HepG2 (cell line): ENCODE measurements at regions not wholly inside any gene's neighbourhood (a gene's known extent, or its start where the extent isn't known, plus 50 kb on each side); places are given as distances from the start of the nearest gene placed in this dataset.

Experiments
- ATAC-seq: fragments of 200-7000 bp; cut with Tn5 transposase; 3 replicates; pipeline ENCODE4 v1.9.1; 2020; ENCODE audit warnings: mild to moderate bottlenecking, moderate library complexity
- BruUV-seq: library from RNA; stranded (reverse); fragments of 400-500 nt; replicated peaks from 2 replicates; lab custom pipeline; 2021; lab: Mats Ljungman, UMichigan
- CTCF ChIA-PET: fragments of 300-600 bp; formaldehyde crosslinking; extraction: SDS; loops from one replicate; lab custom pipeline; 2021; ENCODE audit warnings: low total read pairs, inconsistent platforms, low intra/inter-chr PET ratio; lab: Yijun Ruan, JAX
- POLR2A ChIA-PET: fragments of 350-600 bp; sonication (Branson Sonifier 250); formaldehyde crosslinking; loops from one replicate; lab custom pipeline; 2020; ENCODE audit warnings: antibody characterized with exemption, inconsistent platforms; lab: Yijun Ruan, JAX
- DNase-seq: peaks from one replicate; pipeline ENCODE4 v3.0.0-alpha.2; 2015; ENCODE audit warnings: low spot score
- FAIRE-seq: peaks from 3 replicates; lab custom pipeline; 2011; peaks lifted over from hg19 to GRCh38; lab: Jason Lieb, UNC
- H2AFZ ChIP-seq: one replicate; pipeline ENCODE4 v1.6.1; 2011; ENCODE audit warnings: low read length, inconsistent platforms
- H3K27ac ChIP-seq: fragments of 300-600 bp; 3 replicates; pipeline ENCODE4 v1.8.0; 2011; ENCODE audit warnings: mixed run types, mild to moderate bottlenecking, mixed read lengths, low read length, inconsistent platforms; ENCODE audit not compliant: insufficient read depth; ENCODE audit errors: extremely low read length
- H3K27me3 ChIP-seq, 2 experiments: fragments of 200-600 bp in 1 of 2; 2 replicates in 1 of 2; 3 replicates in 1 of 2; pipeline versions ENCODE4 v1.6.0 to v1.8.0; 2011; ENCODE audit warnings: low read length in 2 of 2, mild to moderate bottlenecking in 2 of 2, moderate library complexity in 2 of 2, inconsistent platforms in 1 of 2; ENCODE audit not compliant: insufficient read depth in 2 of 2, control insufficient read depth in 1 of 2
- H3K36me3 ChIP-seq, 2 experiments: fragments of 200-600 bp in 1 of 2; replicated peaks in 1 of 2; 2 replicates in 1 of 2; 3 replicates in 1 of 2; pipeline versions ENCODE4 v1.5.1 to v1.8.0; 2011; ENCODE audit warnings: low read length in 2 of 2, inconsistent platforms in 1 of 2; ENCODE audit not compliant: insufficient read depth in 2 of 2, control insufficient read depth in 1 of 2
- H3K4me1 ChIP-seq: 2 replicates; pipeline ENCODE4 v1.5.1; 2012; ENCODE audit warnings: low read length, inconsistent platforms; ENCODE audit not compliant: insufficient read depth
- H3K4me2 ChIP-seq: 2 replicates; pipeline ENCODE4 v1.6.0; 2011; ENCODE audit warnings: low read depth, low read length, inconsistent platforms
- H3K4me3 ChIP-seq, 3 experiments: fragments of 200-600 bp in 1 of 3; sonication (generic), shearing (Covaris generic) in 1 of 3; replicated peaks in 1 of 3; 2 replicates each; pipeline ENCODE4 v1.5.1; 2011 to 2016; ENCODE audit warnings: low read length in 3 of 3, inconsistent platforms in 2 of 3, low read depth in 2 of 3, mild to moderate bottlenecking in 2 of 3, control low read depth in 1 of 3, mixed read lengths in 1 of 3; ENCODE audit not compliant: insufficient read depth in 1 of 3
- H3K79me2 ChIP-seq: one replicate; pipeline ENCODE4 v1.6.1; 2011; ENCODE audit warnings: low read length, inconsistent platforms; ENCODE audit not compliant: insufficient read depth
- H3K9ac ChIP-seq: 2 replicates; pipeline ENCODE4 v1.6.0; 2011; ENCODE audit warnings: mild to moderate bottlenecking, low read depth, low read length, inconsistent platforms; ENCODE audit not compliant: insufficient read depth
- H3K9me3 ChIP-seq: 2 replicates; pipeline ENCODE4 v1.5.1; 2012; ENCODE audit warnings: mild to moderate bottlenecking, low read length
- H4K20me1 ChIP-seq: 2 replicates; pipeline ENCODE4 v1.6.0; 2011; ENCODE audit warnings: inconsistent platforms, mild to moderate bottlenecking, low read length, moderate library complexity; ENCODE audit not compliant: insufficient read depth
- ARNTL ChIP-seq: sonication (generic); formaldehyde crosslinking; IDR thresholded peaks from 2 replicates; pipeline ENCODE4 v1.4.0; 2020; ENCODE audit warnings: mild to moderate bottlenecking, missing genetic modification reagents
- DRAP1 ChIP-seq: IDR thresholded peaks from 2 replicates; pipeline ENCODE4 v1.6.1; 2016; ENCODE audit warnings: missing genetic modification reagents, missing compliant biosample characterization
- KLF11 ChIP-seq: IDR thresholded peaks from 2 replicates; pipeline ENCODE4 v1.6.1; 2016; ENCODE audit warnings: missing compliant biosample characterization
- KLF16 ChIP-seq, 2 experiments: sonication (generic) in 1 of 2; formaldehyde crosslinking in 1 of 2; IDR thresholded peaks; 2 replicates each; pipeline versions ENCODE4 v1.6.1 to v1.8.0; 2016 to 2023; ENCODE audit warnings: missing genetic modification reagents in 2 of 2, missing compliant biosample characterization in 1 of 2
- NFAT5 ChIP-seq: sonication (generic); formaldehyde crosslinking; IDR thresholded peaks from 2 replicates; pipeline ENCODE4 v1.4.0; 2020; ENCODE audit warnings: missing genetic modification reagents
- REXO4 ChIP-seq: sonication (generic); formaldehyde crosslinking; IDR thresholded peaks from 2 replicates; pipeline ENCODE4 v1.8.0; 2022; ENCODE audit warnings: missing genetic modification reagents, mild to moderate bottlenecking, borderline replicate concordance
- SMAD9 ChIP-seq: sonication (generic); formaldehyde crosslinking; IDR thresholded peaks from 2 replicates; pipeline ENCODE4 v1.5.1; 2020; ENCODE audit warnings: mild to moderate bottlenecking, missing genetic modification reagents
- SP4 ChIP-seq: sonication (generic); formaldehyde crosslinking; IDR thresholded peaks from 2 replicates; pipeline ENCODE4 v1.8.1; 2023; ENCODE audit warnings: mild to moderate bottlenecking, missing genetic modification reagents
- TBL1XR1 ChIP-seq: fragments of 150-350 bp; IDR thresholded peaks from 2 replicates; pipeline ENCODE4 v1.6.1; 2014; ENCODE audit warnings: borderline replicate concordance, low read length; ENCODE audit not compliant: partially characterized antibody
- ZBTB26 ChIP-seq: IDR thresholded peaks from 2 replicates; pipeline ENCODE4 v1.6.1; 2016; ENCODE audit warnings: missing compliant biosample characterization, missing genetic modification reagents, borderline replicate concordance
- ZNF292 ChIP-seq: sonication (generic); formaldehyde crosslinking; IDR thresholded peaks from 2 replicates; pipeline ENCODE4 v1.8.1; 2022; ENCODE audit warnings: mild to moderate bottlenecking, low read depth, missing genetic modification reagents, borderline replicate concordance
- ZNF333 ChIP-seq: sonication (generic); formaldehyde crosslinking; IDR thresholded peaks from 2 replicates; pipeline ENCODE4 v1.4.0; 2020; ENCODE audit warnings: mild to moderate bottlenecking, missing genetic modification reagents, borderline replicate concordance
- ZNF605 ChIP-seq: sonication (generic); formaldehyde crosslinking; IDR thresholded peaks from 2 replicates; pipeline ENCODE4 v1.8.0; 2022; ENCODE audit warnings: mild to moderate bottlenecking, missing genetic modification reagents
- ZNF768 ChIP-seq: sonication (generic); formaldehyde crosslinking; IDR thresholded peaks from 2 replicates; pipeline ENCODE4 v1.4.0; 2020; ENCODE audit warnings: missing genetic modification reagents
- ZNF850 ChIP-seq: sonication (generic); formaldehyde crosslinking; conservative IDR thresholded peaks from 2 replicates; pipeline ENCODE4 v1.9.0; 2021; ENCODE audit warnings: mild to moderate bottlenecking, missing genetic modification reagents
- ZSCAN20 ChIP-seq: sonication (generic); formaldehyde crosslinking; IDR thresholded peaks from 2 replicates; pipeline ENCODE4 v1.4.0; 2020; ENCODE audit warnings: missing genetic modification reagents, mild to moderate bottlenecking, borderline replicate concordance
- in situ Hi-C: cut with HindIII; loops from 2 replicates; pipeline ENCODE4 v1.10.0; 2017; ENCODE audit warnings: low pct_unique_long_range_greater_than_20kb; ENCODE audit not compliant: extremely low pct_ligation_motif_present
- intact Hi-C: fragments of 100-400 bp; cut with micrococcal nuclease; formaldehyde crosslinking; loops from one replicate; pipeline ENCODE4 v1.10.0; 2022; ENCODE audit not compliant: unreplicated experiment

- Histone ChIP-seq H3K27ac (no peak overlapping the region), H3K4me1 (no peaks in the 10 kb centered on the region), H3K79me2 (no peaks in the 10 kb centered on the region), H3K27me3 (no peaks in the 10 kb centered on the region), H3K4me2 (no peak overlapping the region), H3K36me3 (no peaks in the 10 kb centered on the region), H3K4me3 (no peak overlapping the region), H4K20me1 (no peaks in the 10 kb centered on the region), H2AFZ (no peak overlapping the region), H3K9me3 (no peaks in the 10 kb centered on the region; the same call in 1 of the 2 replicates), H3K9ac (no peak overlapping the region)
- TF ChIP-seq ZNF292 (CRISPR knock-in tag) (no peak), REXO4 (no peak), ZSCAN20 (CRISPR knock-in tag) (no peak), ZBTB26 (CRISPR knock-in tag) (no peak), ZNF605 (CRISPR knock-in tag) (no peak), SP4 (CRISPR knock-in tag) (no peak), KLF16 (CRISPR knock-in tag; IDR thresholded peaks at IDR 0.05) (no peak), KLF11 (no peak), ZNF850 (CRISPR knock-in tag) (no peak), ARNTL (CRISPR knock-in tag) (no peak), ZNF333 (CRISPR knock-in tag) (no peak), DRAP1 (CRISPR knock-in tag) (no peak), TBL1XR1 (no peak), SMAD9 (CRISPR knock-in tag) (no peak), ZNF768 (no peak), NFAT5 (CRISPR knock-in tag) (no peak)
- ATAC-seq (no peak), DNase-seq (no peak), FAIRE-seq (no peak)
- ChIA-PET POLR2A (no interaction called here), CTCF (no interaction called here)
- intact Hi-C loops (no loop called here), in situ Hi-C loops (no loop called here)
- no TSS peak for BruUV-seq
Observed at GRCh38 chr4:170888660-170889059, 798.9 kb upstream of the AADAT start.
